Astrocyte (in vitro differentiated cells and primary cell): ENCODE measurements at regions not wholly inside any gene's neighbourhood (a gene's known extent, or its start where the extent isn't known, plus 50 kb on each side); places are given as distances from the start of the nearest gene placed in this dataset.

ENCODE experiments used
- DNase-seq: peaks from one replicate; pipeline ENCODE4 v3.0.0-alpha.2; 2010; ENCODE audit warnings: low read depth
- FAIRE-seq: peaks from 2 replicates; lab custom pipeline; 2011; peaks lifted over from hg19 to GRCh38; lab: Jason Lieb, UNC
- H2AFZ ChIP-seq: 2 replicates; pipeline ENCODE4 v1.6.0; 2012; ENCODE audit warnings: low read depth, low read length, inconsistent platforms
- H3K27ac ChIP-seq: 2 replicates; pipeline ENCODE4 v1.5.1; 2011; ENCODE audit warnings: low read depth, low read length, inconsistent platforms
- H3K27me3 ChIP-seq: 2 replicates; pipeline ENCODE4 v1.6.0; 2011; ENCODE audit warnings: low read length, inconsistent platforms; ENCODE audit not compliant: insufficient read depth
- H3K36me3 ChIP-seq: 2 replicates; pipeline ENCODE4 v1.5.1; 2011; ENCODE audit warnings: low read length, inconsistent platforms; ENCODE audit not compliant: insufficient read depth
- H3K4me1 ChIP-seq: 2 replicates; pipeline ENCODE4 v1.5.1; 2011; ENCODE audit warnings: low read length, inconsistent platforms; ENCODE audit not compliant: insufficient read depth
- H3K4me2 ChIP-seq: 2 replicates; pipeline ENCODE4 v1.6.0; 2012; ENCODE audit warnings: low read length, inconsistent platforms
- H3K4me3 ChIP-seq: 2 replicates; pipeline ENCODE4 v1.5.1; 2011; ENCODE audit warnings: low read depth, mild to moderate bottlenecking, low read length, inconsistent platforms; ENCODE audit not compliant: insufficient read depth
- H3K79me2 ChIP-seq: 2 replicates; pipeline ENCODE4 v1.6.0; 2012; ENCODE audit warnings: mild to moderate bottlenecking, low read length, inconsistent platforms; ENCODE audit not compliant: insufficient read depth
- H3K9ac ChIP-seq: 2 replicates; pipeline ENCODE4 v1.6.0; 2012; ENCODE audit warnings: mild to moderate bottlenecking, low read length, inconsistent platforms
- H3K9me3 ChIP-seq: 2 replicates; pipeline ENCODE4 v1.5.1; 2012; ENCODE audit warnings: low read depth, mild to moderate bottlenecking, low read length, inconsistent platforms; ENCODE audit not compliant: insufficient read depth
- H4K20me1 ChIP-seq: 2 replicates; pipeline ENCODE4 v1.6.0; 2012; ENCODE audit warnings: low read length, inconsistent platforms; ENCODE audit not compliant: insufficient read depth
- H3K27ac Mint-ChIP-seq: one replicate; pipeline ENCODE4 v1.8.0; 2021; ENCODE audit warnings: mild to moderate bottlenecking, mixed read lengths; ENCODE audit not compliant: unreplicated experiment
- H3K27me3 Mint-ChIP-seq: one replicate; pipeline ENCODE4 v1.8.0; 2021; ENCODE audit warnings: low read depth, mixed read lengths; ENCODE audit not compliant: unreplicated experiment
- H3K36me3 Mint-ChIP-seq: one replicate; pipeline ENCODE4 v1.8.0; 2021; ENCODE audit warnings: low read depth, mixed read lengths; ENCODE audit not compliant: unreplicated experiment
- H3K4me1 Mint-ChIP-seq: one replicate; pipeline ENCODE4 v1.8.0; 2021; ENCODE audit warnings: low read depth, mixed read lengths; ENCODE audit not compliant: unreplicated experiment
- H3K4me3 Mint-ChIP-seq: one replicate; pipeline ENCODE4 v1.8.0; 2021; ENCODE audit warnings: mild to moderate bottlenecking, moderate library complexity, mixed read lengths; ENCODE audit not compliant: unreplicated experiment
- H3K9me3 Mint-ChIP-seq: one replicate; pipeline ENCODE4 v1.8.0; 2021; ENCODE audit warnings: mild to moderate bottlenecking, mixed read lengths; ENCODE audit not compliant: unreplicated experiment
- EZH2 ChIP-seq: IDR thresholded peaks from 2 replicates; pipeline ENCODE4 v1.6.1; 2012; ENCODE audit warnings: mild to moderate bottlenecking, low read length, inconsistent platforms; ENCODE audit not compliant: insufficient read depth
- TF ChIP-seq, protein P1 (sequence below): IDR thresholded peaks from 2 replicates; pipeline ENCODE4 v1.5.1; 2011; ENCODE audit warnings: low read depth, mild to moderate bottlenecking, inconsistent platforms, low read length, moderate library complexity; ENCODE audit not compliant: insufficient read depth

DNA sequence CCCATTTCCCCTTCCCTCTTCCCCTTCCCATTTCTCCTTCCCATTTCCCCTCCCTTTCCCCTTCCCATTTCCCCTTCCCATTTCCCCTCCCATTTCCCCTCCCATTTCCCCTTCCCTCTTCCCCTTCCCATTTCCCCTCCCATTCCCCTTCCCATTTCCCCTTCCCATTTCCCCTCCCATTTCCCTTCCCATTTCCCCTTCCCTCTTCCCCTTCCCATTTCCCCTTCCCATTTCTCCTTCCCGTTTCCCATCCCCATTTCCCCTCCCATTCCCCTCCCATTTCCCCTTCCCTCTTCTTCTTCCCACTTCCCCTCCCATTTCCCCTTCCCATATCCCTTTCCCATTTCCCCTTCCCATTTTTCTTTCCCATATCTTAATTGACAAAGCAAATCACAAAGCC is 109.0 kb downstream of the OLFM1 start:
- Histone ChIP-seq H3K4me3 (no peak overlapping the region), H3K9ac (no peak overlapping the region), H3K27me3 (no peaks in the 10 kb centered on the region), H3K79me2 (no peaks in the 10 kb centered on the region), H4K20me1 (no peaks in the 10 kb centered on the region), H3K36me3 (no peaks in the 10 kb centered on the region), H2AFZ (no peak overlapping the region), H3K4me2 (no peak overlapping the region), H3K9me3 (peaks cover 3% of the 10 kb centered on the region), H3K27ac (no peak overlapping the region), H3K4me1 (no peaks in the 10 kb centered on the region)
- no peaks in the 10 kb centered on the region for H3K36me3 Mint-ChIP-seq
- TF ChIP-seq EZH2: no peak
- TF ChIP-seq, protein P1, sequence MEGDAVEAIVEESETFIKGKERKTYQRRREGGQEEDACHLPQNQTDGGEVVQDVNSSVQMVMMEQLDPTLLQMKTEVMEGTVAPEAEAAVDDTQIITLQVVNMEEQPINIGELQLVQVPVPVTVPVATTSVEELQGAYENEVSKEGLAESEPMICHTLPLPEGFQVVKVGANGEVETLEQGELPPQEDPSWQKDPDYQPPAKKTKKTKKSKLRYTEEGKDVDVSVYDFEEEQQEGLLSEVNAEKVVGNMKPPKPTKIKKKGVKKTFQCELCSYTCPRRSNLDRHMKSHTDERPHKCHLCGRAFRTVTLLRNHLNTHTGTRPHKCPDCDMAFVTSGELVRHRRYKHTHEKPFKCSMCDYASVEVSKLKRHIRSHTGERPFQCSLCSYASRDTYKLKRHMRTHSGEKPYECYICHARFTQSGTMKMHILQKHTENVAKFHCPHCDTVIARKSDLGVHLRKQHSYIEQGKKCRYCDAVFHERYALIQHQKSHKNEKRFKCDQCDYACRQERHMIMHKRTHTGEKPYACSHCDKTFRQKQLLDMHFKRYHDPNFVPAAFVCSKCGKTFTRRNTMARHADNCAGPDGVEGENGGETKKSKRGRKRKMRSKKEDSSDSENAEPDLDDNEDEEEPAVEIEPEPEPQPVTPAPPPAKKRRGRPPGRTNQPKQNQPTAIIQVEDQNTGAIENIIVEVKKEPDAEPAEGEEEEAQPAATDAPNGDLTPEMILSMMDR: no peak
- peaks cover 67% of the 10 kb centered on the region for H3K27me3 Mint-ChIP-seq
- DNase-seq: no peak
- no peak overlapping the region for H3K4me3 Mint-ChIP-seq
- H3K4me1 Mint-ChIP-seq: no peaks in the 10 kb centered on the region
- no peak for FAIRE-seq
- peaks cover 7% of the 10 kb centered on the region for H3K9me3 Mint-ChIP-seq
- H3K27ac Mint-ChIP-seq: no peak overlapping the region

DNA sequence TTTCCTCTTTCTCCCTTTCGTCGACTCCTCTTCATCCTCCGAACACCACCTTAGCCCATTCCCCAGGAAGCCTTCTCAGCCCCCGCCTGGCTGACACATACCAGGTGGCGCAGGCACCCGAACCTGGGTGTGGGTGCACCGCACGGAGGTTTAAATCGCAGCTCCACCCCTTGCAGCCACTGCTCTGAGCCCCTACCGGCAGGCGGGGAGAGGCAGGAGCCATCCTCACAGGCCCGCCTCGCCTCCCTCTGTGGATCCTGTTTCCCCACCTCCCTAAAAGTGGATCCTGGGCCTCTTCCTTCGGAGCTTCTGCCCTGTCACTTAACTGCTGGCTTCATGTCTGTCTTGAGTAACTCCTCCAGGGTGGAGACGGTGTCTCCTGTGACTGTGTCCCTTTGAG is 110.7 kb downstream of the OLFM1 start:
- no peaks in the 10 kb centered on the region for H4K20me1 ChIP-seq
- H3K4me3 ChIP-seq: no peak overlapping the region
- no peak overlapping the region for H3K9ac ChIP-seq
- H3K4me2 ChIP-seq: no peak overlapping the region
- no peaks in the 10 kb centered on the region for H3K27me3 ChIP-seq
- no peak overlapping the region for H3K27ac ChIP-seq
- no peak for DNase-seq
- H3K9me3 Mint-ChIP-seq: peaks cover 7% of the 10 kb centered on the region
- no peaks in the 10 kb centered on the region for H3K36me3 Mint-ChIP-seq
- H3K4me1 ChIP-seq: no peaks in the 10 kb centered on the region
- peaks cover 62% of the 10 kb centered on the region for H3K27me3 Mint-ChIP-seq
- no peak for FAIRE-seq
- no peaks in the 10 kb centered on the region for H3K79me2 ChIP-seq
- H3K27ac Mint-ChIP-seq: no peak overlapping the region
- H3K9me3 ChIP-seq: peaks cover 3% of the 10 kb centered on the region
- TF ChIP-seq, protein P1: no peak
- no peak for TF ChIP-seq EZH2
- H3K4me3 Mint-ChIP-seq: no peak overlapping the region
- H3K36me3 ChIP-seq: no peaks in the 10 kb centered on the region
- H3K4me1 Mint-ChIP-seq: no peaks in the 10 kb centered on the region
- H2AFZ ChIP-seq: no peak overlapping the region

- Histone ChIP-seq H3K27ac (no peak overlapping the region), H3K36me3 (no peaks in the 10 kb centered on the region), H3K27me3 (no peaks in the 10 kb centered on the region), H3K4me1 (no peaks in the 10 kb centered on the region), H3K9ac (no peak overlapping the region), H4K20me1 (no peaks in the 10 kb centered on the region), H2AFZ (no peak overlapping the region), H3K4me3 (no peak overlapping the region), H3K9me3 (peaks cover 3% of the 10 kb centered on the region), H3K4me2 (no peak overlapping the region), H3K79me2 (no peaks in the 10 kb centered on the region)
- Mint-ChIP-seq H3K4me3 (no peak overlapping the region), H3K9me3 (peaks cover 7% of the 10 kb centered on the region), H3K4me1 (no peaks in the 10 kb centered on the region), H3K27me3 (peaks cover 62% of the 10 kb centered on the region), H3K36me3 (no peaks in the 10 kb centered on the region), H3K27ac (no peak overlapping the region)
- FAIRE-seq (no peak), DNase-seq (no peak)
- no peak for TF ChIP-seq EZH2
- TF ChIP-seq, protein P1: no peak
Observed at GRCh38 chr9:135198586-135199285, 111.3 kb downstream of the OLFM1 start.
